ENCODE measurements at regions not wholly inside any gene's neighbourhood (a gene's known extent, or its start where the extent isn't known, plus 50 kb on each side); places are given as distances from the start of the nearest gene placed in this dataset.

- no peak for DNase-seq
Measured at GRCh38 chr14:81849714-81850113, 316.1 kb upstream of the SEL1L start.

GRCh38 chr14:81855007-81855406, 321.4 kb upstream of the SEL1L start:
- DNase-seq: peak in 1 of 3 donors; percentile 9

- no peak for DNase-seq
Measured at GRCh38 chr14:81859046-81859445, 325.4 kb upstream of the SEL1L start.

GRCh38 chr14:81868172-81868571, 334.5 kb upstream of the SEL1L start:
- DNase-seq: no peak

- no peak for DNase-seq
Measured at GRCh38 chr14:81871706-81872105, 338.1 kb upstream of the SEL1L start.

GRCh38 chr14:81884382-81884781, 350.7 kb upstream of the SEL1L start:
- no peak for DNase-seq

GRCh38 chr14:81886588-81886987, 352.9 kb upstream of the SEL1L start:
- DNase-seq: no peak

DNA sequence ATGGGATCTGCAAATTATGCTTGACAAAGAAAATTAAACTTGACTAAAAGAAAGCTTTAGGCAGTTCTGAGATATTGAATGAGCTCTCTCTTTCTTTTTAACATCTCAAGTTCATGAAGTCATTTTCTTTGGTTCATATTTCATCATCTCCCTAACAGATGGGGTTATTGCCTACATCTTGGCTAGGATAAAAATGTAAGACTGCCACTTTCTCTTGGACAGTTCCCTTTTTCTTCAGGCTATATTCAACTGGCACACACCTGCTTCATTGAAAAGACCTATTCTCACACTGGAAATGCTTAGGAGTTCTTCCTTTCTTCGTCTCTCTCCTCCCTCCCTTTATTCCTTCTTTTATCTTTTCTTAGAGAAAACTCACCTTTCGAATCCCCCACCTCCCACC, 355.9 kb upstream of the SEL1L start:
- no peak for DNase-seq

DNA sequence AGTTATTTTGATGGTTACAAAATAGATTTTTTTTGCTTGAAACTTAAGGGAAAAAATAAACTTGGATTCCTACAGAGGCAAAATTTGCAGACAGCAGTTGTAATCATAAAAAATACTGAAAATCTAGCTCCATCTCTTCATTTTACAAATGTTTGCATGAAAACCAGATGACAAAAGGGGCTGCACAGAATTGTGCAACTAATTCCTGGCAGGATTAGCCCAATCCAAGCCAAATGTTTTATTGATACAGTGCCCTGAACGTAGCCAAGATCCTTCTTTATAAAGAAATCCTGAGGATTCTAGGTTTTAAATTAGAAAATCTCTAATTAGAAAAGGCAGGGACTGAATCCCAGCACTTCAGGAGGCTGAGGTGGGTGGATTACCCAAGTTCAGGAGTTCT, 356.4 kb upstream of the SEL1L start:
- DNase-seq: no peak

- DNase-seq: no peak
Measured at GRCh38 chr14:81903477-81903876, 369.8 kb upstream of the SEL1L start.

DNA sequence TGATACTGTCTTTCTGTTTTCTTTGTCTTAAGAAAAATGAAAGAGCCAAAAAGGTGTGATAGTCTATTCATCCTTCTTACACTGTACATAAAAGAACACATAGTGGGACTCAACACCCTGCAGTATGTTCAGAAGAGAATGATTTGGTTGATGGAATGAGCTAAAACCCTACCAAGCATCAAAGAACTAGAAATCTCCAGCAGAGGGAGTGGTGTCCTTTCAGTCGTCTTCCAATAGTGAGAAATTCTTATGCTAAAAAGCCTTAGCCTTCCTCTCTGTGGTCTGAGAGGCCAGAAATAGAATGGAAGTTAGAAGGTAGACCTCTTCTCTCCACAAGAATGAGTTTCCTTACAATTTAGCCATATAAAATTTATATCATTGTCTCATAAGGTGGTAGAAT, 393.4 kb upstream of the SEL1L start:
- no peak for DNase-seq

GRCh38 chr14:81931828-81932227, 398.2 kb upstream of the SEL1L start:
- no peak for DNase-seq

DNA sequence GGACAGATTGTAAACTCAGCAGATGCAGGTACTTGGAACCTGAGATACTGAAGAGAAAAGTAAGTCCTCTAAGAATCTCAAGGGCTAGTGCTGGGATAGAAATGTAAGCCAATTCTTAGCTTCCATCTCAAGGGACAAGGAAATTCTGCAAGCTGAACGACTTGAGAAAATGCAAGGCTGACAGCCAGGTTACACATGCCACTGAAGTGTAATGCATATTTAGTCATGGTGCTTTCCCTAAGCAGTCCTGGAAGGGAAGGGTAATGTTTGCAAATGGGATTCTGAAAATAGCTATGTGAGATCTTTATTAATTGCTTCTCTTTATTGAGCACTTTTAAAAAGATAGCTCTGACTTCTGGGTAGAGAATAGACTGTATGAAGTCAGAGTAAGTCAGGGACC, 402.7 kb upstream of the SEL1L start:
- DNase-seq: no peak

- DNase-seq: no peak
Measured at GRCh38 chr14:81936902-81937301, 403.2 kb upstream of the SEL1L start.

- DNase-seq: no peak
Measured at GRCh38 chr14:81938341-81938740, 404.7 kb upstream of the SEL1L start.

GRCh38 chr14:81940651-81941050, 407.0 kb upstream of the SEL1L start:
- no peak for DNase-seq

- DNase-seq: no peak
Measured at GRCh38 chr14:81942071-81942470, 408.4 kb upstream of the SEL1L start.

- no peak for DNase-seq
Measured at GRCh38 chr14:81946375-81946774, 412.7 kb upstream of the SEL1L start.

DNA sequence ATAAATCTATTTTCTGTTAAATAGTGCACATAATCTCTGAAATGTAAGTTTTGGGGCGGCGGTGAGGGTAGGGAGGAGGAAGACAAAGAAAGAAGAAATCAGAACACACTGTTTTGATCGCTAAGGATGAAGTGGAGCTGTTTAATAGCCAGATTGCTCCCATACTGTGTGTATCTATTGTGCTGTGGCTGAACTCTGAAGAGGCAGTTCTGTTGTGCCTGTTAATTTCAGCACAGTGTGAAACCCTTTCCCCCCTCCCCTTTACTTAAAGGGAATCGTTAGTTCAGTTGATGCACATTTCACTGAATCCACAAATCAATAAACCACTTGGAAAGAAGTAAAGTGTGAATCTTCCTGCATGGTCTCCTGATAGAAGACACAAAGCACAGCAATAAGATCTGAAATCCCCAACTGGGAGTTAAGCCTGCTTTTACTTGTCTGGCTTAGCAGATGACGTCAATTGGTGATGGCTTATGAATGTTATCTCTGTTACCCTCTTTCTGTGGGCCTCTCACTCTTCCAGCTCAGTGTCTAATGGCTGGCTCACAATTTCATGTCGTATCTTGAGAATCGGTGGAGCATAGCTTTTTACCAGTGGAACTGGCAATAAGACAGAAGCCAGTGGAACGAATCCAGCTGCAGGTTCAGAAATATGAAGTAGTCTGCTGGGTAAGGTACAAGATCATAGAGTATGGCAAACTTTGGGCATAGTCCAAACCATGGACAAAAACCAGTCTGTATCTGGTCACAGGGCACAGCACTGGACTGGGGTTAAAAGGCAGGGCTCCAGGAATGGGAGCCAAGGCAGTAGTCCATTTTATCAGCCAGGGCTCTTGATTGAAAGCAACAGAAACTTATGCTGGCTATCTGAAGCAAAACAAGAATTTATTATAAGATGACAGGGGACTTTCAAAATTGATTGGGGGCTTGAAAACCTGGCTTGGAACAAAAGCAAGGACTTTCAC, 413.5 kb upstream of the SEL1L start:
- DNase-seq: no peak

DNA sequence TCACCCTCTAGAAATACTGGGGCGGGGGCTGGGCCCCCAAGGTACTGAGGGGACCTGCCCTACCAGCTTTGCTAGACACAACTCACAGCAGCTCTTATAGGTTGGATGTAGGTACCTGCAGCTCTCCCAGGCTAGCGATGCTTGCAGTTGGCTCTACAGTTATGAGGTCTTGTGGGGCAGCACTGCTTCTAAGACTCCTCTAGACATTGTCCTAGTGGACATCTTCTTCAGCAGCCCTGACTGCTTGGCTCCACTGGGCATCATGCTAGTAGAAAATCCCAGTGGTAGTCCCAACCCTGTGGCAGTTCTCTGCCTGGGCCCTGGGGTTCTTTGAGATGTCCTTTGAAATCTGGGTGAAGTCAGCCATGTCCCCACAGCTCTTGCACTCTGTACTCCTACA, 419.3 kb upstream of the SEL1L start:
- no peak for DNase-seq

DNA sequence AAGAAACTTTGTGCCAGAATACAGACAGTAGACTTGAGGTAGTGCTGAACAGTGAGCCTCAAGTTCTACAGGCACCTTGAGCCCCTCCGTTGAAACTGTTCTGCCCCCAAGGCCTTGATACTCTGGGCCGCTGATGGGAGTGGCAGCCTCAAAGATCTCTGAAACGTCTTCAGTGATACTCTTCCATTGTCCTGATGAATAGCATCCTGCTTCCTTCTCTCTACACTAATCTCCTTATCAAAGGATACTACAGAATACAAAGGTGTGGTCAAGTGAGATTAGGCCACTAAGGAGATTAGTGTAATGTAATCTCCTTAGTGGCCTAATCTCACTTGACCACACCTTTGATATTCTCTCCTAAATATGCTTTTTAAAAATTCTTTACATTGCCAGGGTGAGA, 419.8 kb upstream of the SEL1L start:
- DNase-seq: no peak

- DNase-seq: no peak
Measured at GRCh38 chr14:81955123-81955522, 421.5 kb upstream of the SEL1L start.

GRCh38 chr14:81960781-81961180, 427.1 kb upstream of the SEL1L start:
- no peak for DNase-seq

- DNase-seq: no peak
Measured at GRCh38 chr14:81963846-81964245, 430.2 kb upstream of the SEL1L start.

DNA sequence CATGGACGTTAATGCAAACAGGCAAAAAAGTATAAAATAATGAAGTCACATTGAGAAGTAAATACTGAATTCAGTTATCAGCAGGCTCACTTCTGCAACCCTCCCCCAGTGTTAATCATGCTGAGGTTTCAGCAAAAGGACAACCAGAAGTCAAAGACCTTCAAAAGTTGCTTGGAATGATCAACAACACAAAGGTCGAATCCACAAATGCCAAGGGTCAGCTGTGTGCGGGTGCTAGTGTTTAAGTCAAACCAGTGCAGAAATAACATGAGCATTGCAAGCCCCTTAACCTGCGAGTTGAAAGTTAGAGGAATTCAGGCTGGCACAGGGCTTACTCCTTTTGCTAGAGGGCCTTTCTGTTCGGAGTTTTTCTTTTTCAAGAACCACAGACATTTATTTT, 436.7 kb upstream of the SEL1L start:
- DNase-seq: no peak

Measured in suppressor macrophage treated with lipopolysaccharide for 1 hour (primary cell).